22Rv1 (cell line): ENCODE measurements at regions not wholly inside any gene's neighbourhood (a gene's known extent, or its start where the extent isn't known, plus 50 kb on each side); places are given as distances from the start of the nearest gene placed in this dataset.

ENCODE experiments used
- H3K27ac ChIP-seq: fragments of 450-650 bp; 2 replicates; pipeline ENCODE4 v1.5.1; 2017
- ZFX ChIP-seq: fragments of 450-650 bp; IDR thresholded peaks from 2 replicates; pipeline ENCODE4 v1.6.1; 2017; ENCODE audit warnings: antibody characterized with exemption, borderline replicate concordance
- TF ChIP-seq, protein P1 (sequence below): fragments of 450-650 bp; IDR thresholded peaks from 2 replicates; pipeline ENCODE4 v1.5.1; 2017; ENCODE audit warnings: mild to moderate bottlenecking

DNA sequence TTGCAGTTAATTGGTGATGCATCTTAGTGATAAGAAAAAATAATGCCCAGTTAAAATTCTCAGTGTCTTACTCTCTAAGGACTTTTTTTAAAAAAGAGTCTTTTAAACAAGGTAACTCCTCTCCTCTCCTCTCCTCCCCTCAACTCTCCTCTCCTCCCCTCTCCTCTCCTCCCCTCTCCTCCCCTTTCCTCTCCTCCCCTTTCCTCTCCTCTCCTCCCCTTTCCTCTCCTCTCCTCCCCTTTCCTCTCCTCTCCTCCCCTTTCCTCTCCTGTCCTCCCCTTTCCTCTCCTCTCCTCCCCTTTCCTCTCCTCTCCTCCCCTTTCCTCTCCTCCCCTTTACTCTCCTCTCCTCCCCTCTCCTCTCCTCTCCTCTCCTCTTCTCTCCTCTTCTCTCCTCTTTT lies 675.9 kb upstream of the RBFOX1 start:
- no peak for TF ChIP-seq ZFX
- TF ChIP-seq, protein P1, sequence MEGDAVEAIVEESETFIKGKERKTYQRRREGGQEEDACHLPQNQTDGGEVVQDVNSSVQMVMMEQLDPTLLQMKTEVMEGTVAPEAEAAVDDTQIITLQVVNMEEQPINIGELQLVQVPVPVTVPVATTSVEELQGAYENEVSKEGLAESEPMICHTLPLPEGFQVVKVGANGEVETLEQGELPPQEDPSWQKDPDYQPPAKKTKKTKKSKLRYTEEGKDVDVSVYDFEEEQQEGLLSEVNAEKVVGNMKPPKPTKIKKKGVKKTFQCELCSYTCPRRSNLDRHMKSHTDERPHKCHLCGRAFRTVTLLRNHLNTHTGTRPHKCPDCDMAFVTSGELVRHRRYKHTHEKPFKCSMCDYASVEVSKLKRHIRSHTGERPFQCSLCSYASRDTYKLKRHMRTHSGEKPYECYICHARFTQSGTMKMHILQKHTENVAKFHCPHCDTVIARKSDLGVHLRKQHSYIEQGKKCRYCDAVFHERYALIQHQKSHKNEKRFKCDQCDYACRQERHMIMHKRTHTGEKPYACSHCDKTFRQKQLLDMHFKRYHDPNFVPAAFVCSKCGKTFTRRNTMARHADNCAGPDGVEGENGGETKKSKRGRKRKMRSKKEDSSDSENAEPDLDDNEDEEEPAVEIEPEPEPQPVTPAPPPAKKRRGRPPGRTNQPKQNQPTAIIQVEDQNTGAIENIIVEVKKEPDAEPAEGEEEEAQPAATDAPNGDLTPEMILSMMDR = no peak
- H3K27ac ChIP-seq = no peak overlapping the region

DNA sequence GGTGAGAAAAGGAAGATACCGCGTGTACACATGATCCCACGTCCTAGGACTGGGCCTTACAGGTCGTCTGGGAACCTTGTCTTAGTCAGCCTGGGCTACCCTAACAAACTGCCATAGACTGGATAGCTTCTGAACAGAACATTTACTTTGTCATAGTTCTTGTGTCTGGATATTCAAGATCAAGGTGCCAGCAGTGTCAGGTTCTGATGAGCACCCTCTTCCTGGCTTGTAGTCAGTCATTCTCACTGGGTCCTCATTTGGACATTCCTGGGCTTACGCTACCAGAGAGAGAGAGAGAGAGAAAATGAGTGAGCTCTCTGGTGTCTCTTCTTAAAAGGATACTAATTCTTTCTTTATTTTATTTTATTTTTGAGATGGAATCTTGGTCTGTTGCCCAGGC lies 685.8 kb upstream of the RBFOX1 start:
- no peak for TF ChIP-seq ZFX
- TF ChIP-seq, protein P1 = no peak
- no peak overlapping the region for H3K27ac ChIP-seq

DNA sequence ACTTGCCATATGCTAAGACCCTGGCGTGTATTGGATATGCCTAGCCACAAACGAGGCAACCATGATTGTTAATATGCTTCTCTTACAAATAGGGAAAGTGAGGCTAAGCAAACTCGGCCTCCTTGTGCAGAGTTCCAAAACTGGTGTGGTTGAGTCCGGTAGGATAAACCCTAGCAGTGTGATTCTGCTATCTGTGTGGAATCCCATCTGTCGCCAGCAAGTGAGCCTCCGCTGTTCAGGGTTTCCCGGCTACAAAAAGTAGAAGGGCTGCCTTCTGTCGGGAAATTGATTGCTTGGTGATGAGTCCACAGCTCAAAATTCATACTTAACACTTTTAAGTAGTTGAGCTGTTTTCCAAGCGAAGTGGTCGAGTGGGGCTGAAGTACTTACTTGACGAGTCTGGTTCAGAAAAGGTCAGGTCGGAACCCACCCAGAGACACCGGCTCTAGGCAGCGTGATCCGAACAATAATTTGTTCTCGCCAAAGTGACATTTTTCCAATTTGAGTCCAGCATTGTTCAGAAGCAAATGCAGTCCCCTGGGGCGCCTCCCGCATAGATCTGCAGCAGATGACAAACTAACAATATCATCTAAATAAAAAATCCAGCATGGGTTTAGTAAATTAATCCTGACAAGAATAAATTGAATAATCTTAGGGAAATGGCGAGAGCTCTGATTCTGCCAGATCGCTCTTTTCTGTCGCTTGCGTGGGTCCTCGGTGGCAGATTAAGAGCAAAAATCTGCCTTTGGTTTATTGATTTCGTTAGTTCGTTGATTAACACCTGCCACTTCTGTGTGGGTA lies 686.7 kb upstream of the RBFOX1 start:
- no peak overlapping the region for H3K27ac ChIP-seq
- no peak for TF ChIP-seq ZFX
- TF ChIP-seq, protein P1 = no peak

DNA sequence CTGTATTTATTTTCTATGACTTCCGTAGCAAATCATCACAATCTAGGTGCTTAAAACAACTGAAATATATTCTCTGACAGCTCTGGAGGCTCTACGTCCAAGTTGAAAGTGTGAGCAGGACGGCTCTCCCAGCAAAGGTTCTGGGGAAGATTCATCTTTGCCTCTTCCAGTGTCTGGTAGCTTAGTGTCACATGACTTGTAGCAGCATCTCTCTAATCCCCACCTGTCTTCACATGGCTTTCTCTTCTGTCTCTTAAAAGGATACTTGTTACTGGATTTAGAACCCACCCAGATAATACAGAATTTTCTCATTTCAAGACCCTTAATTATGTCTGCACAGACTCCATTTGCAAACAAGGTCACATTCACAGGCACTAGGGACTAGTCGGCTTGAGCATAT lies 687.7 kb upstream of the RBFOX1 start:
- H3K27ac ChIP-seq = no peak overlapping the region
- TF ChIP-seq, protein P1 = no peak
- TF ChIP-seq ZFX = no peak

DNA sequence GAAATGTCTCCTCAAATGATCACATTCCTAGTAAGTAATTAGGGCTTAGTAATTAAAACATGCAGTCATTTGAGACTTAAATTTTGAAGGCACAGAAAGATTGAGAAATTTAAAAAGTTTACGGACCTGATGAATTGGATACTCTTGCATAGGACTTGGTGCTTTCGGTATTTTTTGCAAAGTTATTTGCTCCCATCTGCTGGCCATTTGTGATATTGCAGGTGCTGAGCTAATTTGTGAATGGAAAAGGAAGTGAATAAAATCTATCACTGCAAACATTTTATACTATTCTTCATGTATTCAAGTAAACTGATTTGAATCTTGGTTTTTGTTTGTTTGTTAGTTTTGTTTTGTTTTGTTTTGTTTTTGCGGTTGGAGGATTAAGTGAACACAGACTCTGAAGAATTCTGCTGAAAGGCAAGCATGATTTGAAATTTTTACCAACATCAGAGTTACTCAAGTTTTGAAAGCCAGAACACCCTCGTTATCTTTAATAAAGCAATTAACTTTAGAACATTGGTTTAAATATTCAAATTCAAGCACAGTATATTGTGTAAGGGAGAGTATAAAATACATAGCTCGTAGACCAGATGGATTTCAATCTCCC lies 689.5 kb upstream of the RBFOX1 start:
- TF ChIP-seq, protein P1 = peak; percentile 83
- TF ChIP-seq ZFX = no peak
- H3K27ac ChIP-seq = no peak overlapping the region

DNA sequence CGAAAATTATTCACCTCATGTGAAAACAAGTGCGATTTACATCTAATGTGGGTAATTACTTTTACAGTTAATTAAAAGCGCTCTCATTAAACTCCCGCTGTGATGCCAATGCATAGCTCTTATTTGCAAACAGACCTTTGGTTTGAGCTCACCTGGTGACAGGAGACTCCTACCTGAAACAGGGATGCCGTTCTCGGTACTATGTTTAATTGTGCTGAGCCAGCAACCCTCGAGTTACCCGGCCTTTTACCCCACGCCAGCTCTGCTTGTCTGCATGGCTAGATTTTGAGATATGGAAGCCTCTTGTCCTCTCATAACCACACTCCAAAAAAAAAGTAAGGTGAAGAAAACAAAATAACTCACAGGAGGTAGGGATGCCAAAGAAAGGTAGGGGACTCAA lies 690.4 kb upstream of the RBFOX1 start:
- no peak overlapping the region for H3K27ac ChIP-seq
- TF ChIP-seq, protein P1 = no peak
- TF ChIP-seq ZFX = no peak

DNA sequence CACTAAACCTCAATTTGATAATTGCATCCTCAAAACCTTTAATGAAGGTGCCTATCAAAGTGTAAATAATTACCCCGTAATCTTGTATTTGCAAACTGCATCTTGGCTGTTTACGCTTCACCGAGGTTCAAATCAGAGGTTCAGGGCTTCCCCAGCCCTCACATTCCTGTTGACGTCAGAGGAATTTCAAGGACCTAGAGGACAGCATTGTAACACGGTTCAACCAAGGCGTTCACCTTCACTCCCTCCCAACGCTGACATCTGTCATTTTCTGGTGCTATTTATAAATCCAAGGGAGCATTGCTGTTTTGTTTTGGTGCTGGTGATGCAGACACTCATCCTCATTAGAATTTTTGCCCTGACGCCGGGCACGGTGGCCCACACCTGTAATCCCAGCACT lies 691.6 kb upstream of the RBFOX1 start:
- H3K27ac ChIP-seq = no peak overlapping the region
- TF ChIP-seq, protein P1 = no peak
- TF ChIP-seq ZFX = no peak
